NCI-H2196 treated with DMSO at 0.1 percent for 48 hours (cell line): ENCODE measurements at regions not wholly inside any gene's neighbourhood (a gene's known extent, or its start where the extent isn't known, plus 50 kb on each side); places are given as distances from the start of the nearest gene placed in this dataset.

Experiments used
- DNase-seq: peaks from one replicate; lab custom pipeline; 2025; ENCODE audit not compliant: unreplicated experiment; lab: John Stamatoyannopoulos, UW

GRCh38 chr12:111310076-111310870, 58.6 kb downstream of the PHETA1 start:
- no peak for DNase-seq

- no peak for DNase-seq
Measured at GRCh38 chr12:111309584-111309983, 59.3 kb downstream of the PHETA1 start.

- no peak for DNase-seq
Measured at GRCh38 chr12:111308473-111308872, 60.4 kb downstream of the PHETA1 start.

- DNase-seq: no peak
Measured at GRCh38 chr12:111304642-111305071, 64.2 kb downstream of the PHETA1 start.

GRCh38 chr12:111303531-111303930, 65.4 kb downstream of the PHETA1 start:
- no peak for DNase-seq

GRCh38 chr12:111298582-111299436, 70.1 kb downstream of the PHETA1 start:
- DNase-seq: no peak

- DNase-seq: no peak
Measured at GRCh38 chr12:111297703-111298426, 71.0 kb downstream of the PHETA1 start.

- DNase-seq: no peak
Measured at GRCh38 chr12:111296906-111297463, 71.9 kb downstream of the PHETA1 start.

GRCh38 chr12:111295176-111295575, 73.7 kb downstream of the PHETA1 start:
- no peak for DNase-seq

GRCh38 chr12:111293266-111294009, 75.5 kb downstream of the PHETA1 start:
- no peak for DNase-seq

- DNase-seq: no peak
Measured at GRCh38 chr12:111291357-111291756, 77.5 kb downstream of the PHETA1 start.

GRCh38 chr12:111288771-111289170, 80.1 kb downstream of the PHETA1 start:
- DNase-seq: no peak

- DNase-seq: no peak
Measured at GRCh38 chr12:111287125-111287900, 81.6 kb downstream of the PHETA1 start.

GRCh38 chr12:111285200-111285599, 83.7 kb downstream of the PHETA1 start:
- no peak for DNase-seq

GRCh38 chr12:111284709-111285108, 84.2 kb downstream of the PHETA1 start:
- no peak for DNase-seq

GRCh38 chr12:111283966-111284365, 84.9 kb downstream of the PHETA1 start:
- no peak for DNase-seq

GRCh38 chr12:111283521-111283920, 85.4 kb downstream of the PHETA1 start:
- DNase-seq: no peak

- DNase-seq: no peak
Measured at GRCh38 chr12:111277570-111277969, 91.3 kb downstream of the PHETA1 start.

GRCh38 chr12:111276146-111276545, 92.7 kb downstream of the PHETA1 start:
- DNase-seq: no peak

- no peak for DNase-seq
Measured at GRCh38 chr12:111275308-111275707, 93.6 kb downstream of the PHETA1 start.
